GM12875 (cell line): ENCODE measurements at regions not wholly inside any gene's neighbourhood (a gene's known extent, or its start where the extent isn't known, plus 50 kb on each side); places are given as distances from the start of the nearest gene placed in this dataset.
"Not testable (repeated sequence)": the region's sequence is repeated elsewhere in the genome, so short reads cannot be mapped to it uniquely, and the experiment has no call there.

ENCODE experiments used
- H3K4me3 ChIP-seq: one replicate; pipeline ENCODE4 v1.5.1; 2011; ENCODE audit warnings: low read depth, low read length, control low read depth
- TF ChIP-seq, protein P1 (sequence below): IDR thresholded peaks from 2 replicates; pipeline ENCODE4 v1.5.1; 2011; ENCODE audit warnings: low read depth, mild to moderate bottlenecking, control low read depth, inconsistent platforms, low read length, moderate library complexity, borderline replicate concordance; ENCODE audit not compliant: insufficient read depth

DNA sequence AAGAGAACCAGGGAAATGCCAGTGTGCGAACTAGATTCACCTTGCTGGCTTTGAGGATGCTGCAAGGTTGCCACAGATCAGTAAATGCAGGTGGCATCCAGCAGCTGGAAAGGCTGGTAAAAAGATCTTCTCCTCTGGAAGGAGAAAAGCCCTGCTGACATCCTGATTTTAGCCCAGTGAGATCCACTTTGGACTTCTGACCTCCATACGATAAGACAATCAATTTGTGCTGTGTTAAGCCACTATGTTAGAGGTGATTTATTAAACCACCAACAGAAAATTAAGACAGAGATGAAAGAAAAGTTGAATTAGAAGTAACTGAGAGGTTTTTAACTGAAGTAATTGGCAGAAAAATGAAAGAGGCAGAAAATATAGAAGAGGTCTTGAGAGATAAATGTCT, 283.8 kb upstream of the CDH12 start:
- TF ChIP-seq, protein P1, sequence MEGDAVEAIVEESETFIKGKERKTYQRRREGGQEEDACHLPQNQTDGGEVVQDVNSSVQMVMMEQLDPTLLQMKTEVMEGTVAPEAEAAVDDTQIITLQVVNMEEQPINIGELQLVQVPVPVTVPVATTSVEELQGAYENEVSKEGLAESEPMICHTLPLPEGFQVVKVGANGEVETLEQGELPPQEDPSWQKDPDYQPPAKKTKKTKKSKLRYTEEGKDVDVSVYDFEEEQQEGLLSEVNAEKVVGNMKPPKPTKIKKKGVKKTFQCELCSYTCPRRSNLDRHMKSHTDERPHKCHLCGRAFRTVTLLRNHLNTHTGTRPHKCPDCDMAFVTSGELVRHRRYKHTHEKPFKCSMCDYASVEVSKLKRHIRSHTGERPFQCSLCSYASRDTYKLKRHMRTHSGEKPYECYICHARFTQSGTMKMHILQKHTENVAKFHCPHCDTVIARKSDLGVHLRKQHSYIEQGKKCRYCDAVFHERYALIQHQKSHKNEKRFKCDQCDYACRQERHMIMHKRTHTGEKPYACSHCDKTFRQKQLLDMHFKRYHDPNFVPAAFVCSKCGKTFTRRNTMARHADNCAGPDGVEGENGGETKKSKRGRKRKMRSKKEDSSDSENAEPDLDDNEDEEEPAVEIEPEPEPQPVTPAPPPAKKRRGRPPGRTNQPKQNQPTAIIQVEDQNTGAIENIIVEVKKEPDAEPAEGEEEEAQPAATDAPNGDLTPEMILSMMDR, result no peak
- H3K4me3 ChIP-seq, result no peak overlapping the region

DNA sequence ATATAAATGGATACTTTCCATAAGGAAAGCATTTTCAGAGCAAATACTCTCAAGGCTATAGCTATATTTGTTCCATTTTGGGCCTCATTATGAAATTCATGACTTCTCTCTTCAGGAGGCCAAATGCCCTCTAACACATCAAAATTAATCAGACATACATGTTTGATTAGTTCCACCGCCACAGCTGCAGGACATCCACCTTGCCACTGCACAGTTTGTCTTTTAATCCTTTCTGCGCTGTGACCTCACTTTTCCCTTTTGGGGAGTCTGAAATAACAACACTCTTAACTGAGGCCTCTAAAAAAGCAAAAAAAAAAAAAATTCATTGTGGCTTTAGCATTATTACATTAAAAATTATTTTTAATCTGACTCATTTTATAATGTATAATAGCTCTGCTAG, 279.1 kb upstream of the CDH12 start:
- H3K4me3 ChIP-seq, result no peak overlapping the region
- TF ChIP-seq, protein P1, result no peak

DNA sequence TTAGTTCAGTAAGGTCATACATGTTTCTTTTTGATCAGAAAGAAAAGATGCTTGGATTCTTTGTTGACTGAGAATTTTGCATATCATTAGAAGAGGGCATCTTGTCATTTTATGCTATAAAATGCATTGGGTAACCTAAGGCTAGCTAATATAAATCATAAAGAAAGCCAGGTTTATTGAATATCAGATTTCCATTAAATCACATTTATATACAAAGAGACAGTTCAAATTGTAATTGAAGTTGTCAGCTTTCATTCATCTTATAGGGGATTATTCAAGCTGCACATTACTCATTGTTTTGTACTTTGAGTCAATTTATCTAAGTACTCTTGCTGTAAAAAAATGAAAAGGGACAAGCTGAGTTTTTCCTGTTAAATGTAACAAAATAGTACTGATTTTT, 259.1 kb upstream of the CDH12 start:
- TF ChIP-seq, protein P1, result no peak
- H3K4me3 ChIP-seq, result no peak overlapping the region

DNA sequence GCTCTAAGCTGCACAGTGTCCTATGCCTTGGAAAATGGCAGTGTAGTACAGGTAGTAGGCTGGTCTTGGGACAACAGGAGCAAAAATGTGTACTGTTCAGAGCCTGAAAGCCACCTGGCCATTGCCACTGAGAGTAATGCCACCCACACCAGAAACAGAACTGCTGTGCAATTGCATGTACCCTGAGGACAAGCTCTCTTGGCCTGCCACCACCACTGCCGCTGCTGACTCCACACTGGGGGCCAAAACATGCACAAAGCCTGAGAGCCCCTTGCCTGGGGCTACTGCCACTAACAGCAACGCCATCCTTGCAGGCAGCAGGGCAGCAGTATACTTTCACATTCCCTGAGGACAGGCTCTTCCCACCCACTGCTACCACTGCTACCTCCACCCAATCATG, 251.9 kb upstream of the CDH12 start:
- TF ChIP-seq, protein P1, result no peak
- no peak overlapping the region for H3K4me3 ChIP-seq

DNA sequence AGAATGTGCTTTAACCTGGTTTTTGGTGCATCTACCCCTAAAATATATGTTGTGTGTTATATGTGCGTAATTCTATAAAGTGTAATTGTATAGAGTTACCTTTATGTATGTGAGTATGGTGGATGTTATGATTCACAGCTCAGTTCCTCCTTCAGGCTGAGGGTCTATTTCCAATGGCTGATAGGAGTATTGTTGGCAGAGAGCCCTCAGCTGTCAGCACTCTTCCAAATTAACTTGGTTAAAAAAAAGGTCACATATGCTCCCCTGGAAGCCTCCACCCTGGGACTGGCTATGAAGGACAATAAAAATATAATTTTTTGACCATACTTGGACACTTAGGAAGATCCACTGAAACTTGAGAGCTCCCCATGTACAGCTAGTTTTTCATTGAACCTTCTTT, 250.4 kb upstream of the CDH12 start:
- no peak overlapping the region for H3K4me3 ChIP-seq
- TF ChIP-seq, protein P1, result no peak

DNA sequence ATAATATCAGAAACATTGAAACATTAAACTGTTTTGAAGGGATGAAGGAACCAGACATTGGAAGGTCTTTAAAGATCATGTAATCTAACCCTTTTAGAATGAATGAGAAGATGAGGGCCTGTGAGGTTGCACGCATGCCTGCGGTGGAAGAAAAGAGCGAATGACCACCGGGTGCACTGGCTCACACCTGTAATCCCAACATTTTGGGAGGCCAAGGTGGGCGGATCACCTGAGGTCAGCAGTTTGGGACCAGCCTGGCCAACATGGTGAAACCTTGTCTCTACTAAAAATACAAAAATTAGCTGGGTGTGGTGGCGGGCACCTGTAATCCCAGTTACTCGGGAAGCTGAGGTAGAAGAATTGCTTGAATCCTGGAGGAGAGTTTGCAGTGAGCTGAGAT, 242.3 kb upstream of the CDH12 start:
- not testable (repeated sequence) for H3K4me3 ChIP-seq

DNA sequence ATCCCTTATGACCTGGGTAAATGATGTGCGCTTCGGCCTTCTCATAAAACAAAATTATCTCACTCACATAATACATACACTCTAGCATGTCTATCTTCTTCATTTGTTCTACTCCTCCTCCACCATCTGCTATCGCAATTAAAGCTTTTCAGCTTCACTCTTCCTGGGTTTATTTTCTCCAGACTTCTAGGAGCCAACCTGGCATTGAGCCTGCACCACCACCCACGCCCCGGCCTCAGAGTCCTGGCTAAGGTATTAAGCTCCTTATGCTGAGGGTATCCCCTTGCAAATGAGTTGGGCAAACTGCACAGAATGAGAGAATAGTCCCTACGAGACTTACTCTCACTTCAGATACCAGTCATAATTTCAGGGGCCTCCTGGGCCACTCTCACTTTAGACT, 236.1 kb upstream of the CDH12 start:
- H3K4me3 ChIP-seq, result no peak overlapping the region
- TF ChIP-seq, protein P1, result no peak

DNA sequence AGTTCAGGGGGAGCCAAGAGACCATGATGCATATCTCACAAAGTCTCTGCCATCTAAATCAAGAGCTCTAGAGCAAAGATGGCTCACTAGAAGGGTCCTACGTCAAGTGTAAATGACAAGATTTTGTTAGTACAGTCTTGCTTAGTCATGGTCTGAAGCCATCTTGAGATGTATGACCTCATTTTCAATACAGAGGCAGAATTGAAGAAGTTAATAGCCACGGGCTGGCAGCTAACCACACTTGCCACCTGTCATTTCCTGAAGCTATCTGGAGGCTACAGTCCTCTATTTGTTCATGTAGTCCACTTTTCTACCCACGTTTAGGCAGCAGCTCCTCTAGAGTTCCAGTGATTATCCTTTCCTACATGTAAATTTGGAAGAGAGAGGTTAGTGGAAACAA, 231.7 kb upstream of the CDH12 start:
- no peak overlapping the region for H3K4me3 ChIP-seq
- TF ChIP-seq, protein P1, result no peak
